Activated CD8-positive, alpha-beta memory T cell treated with anti-CD3 and anti-CD28 coated beads for 1 hour (primary cell): ENCODE measurements at regions not wholly inside any gene's neighbourhood (a gene's known extent, or its start where the extent isn't known, plus 50 kb on each side); places are given as distances from the start of the nearest gene placed in this dataset.
"Not testable (repeated sequence)": the region's sequence is repeated elsewhere in the genome, so short reads cannot be mapped to it uniquely, and the experiment has no call there.

Experiments
- DNase-seq, 2 donors: peaks; one replicate each; pipeline ENCODE4 v3.0.0-alpha.2; 2020; ENCODE audit warnings: low read depth in 1 of 2; ENCODE audit errors: extremely low read depth in 1 of 2

DNA sequence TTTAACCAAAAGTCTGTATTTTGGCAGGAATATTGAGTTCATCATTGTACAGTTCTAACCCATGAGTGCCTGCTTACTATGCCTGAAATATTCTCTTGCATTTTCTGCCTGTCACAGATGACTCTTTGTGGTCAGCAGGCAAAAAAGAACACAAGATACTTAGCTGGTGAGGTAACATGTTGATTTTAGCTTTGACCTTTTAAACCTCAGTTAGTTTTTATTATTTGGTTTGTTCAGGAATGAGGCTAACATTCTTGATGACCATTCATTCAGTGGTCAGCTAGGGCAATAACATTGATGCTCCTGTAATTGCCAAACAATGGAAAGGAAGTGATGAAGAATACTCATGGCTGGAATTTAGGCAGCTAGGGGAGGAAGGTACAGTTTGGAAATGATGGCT is 491.2 kb downstream of the PIK3C3 start:
- no peak for DNase-seq

DNA sequence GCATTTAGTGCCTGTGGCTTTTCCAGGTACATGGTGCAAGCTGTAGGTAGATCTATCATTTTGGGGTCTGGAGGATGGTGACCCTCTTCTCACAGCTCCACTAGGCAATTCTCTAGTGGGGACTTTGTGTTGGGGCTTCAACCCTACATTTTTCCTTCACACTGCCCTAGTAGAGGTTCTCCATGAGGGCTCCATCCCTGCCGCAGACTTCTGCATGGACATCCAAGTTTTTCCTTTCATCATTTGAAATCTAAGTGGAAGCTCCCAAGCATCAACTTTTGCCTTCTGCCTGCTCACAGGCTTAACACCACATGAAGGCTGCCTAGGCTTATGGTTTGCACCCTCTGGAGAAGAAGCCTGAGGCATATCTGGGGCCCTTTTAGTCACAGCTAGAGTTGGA is 492.7 kb downstream of the PIK3C3 start:
- DNase-seq: no peak

DNA sequence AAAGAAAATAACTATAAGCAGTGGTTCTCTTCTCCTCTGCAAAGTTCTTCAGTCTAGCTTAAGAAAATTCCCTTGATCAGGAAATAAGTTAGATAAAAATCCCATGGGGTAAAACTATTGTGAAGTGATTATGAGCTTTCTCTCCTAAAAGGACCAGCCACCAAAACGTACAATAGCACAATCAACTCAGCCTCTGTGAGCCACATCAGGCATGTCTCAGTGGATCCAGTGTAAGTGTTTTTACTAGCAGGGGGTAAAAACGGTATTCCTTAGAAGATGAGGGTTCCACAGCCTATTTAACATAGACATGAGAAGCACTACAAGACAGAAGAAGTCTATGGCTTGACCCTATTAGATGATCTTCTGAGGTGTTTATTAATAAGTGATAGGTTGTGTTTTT is 503.2 kb downstream of the PIK3C3 start:
- DNase-seq: no peak

DNA sequence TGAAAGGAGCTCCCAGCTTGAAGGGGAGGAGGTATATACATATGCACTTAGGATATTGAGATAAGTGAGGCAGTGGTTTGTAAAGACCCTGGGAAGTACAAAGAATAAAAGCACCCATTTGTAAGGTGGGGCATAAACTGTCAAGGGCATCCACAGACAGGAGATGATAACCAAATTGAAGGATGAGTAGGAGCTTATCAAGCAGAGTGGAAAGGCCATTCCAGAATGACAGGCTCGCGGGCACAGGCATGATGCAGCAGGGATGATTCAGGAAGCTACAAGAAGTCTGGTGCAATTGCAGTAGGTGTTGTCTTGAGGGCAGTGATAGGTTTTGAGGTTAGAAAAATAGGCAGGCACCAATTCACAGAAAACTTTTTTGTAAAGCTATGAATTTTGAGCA is 504.8 kb downstream of the PIK3C3 start:
- DNase-seq: no peak

- DNase-seq: no peak
Observed at GRCh38 chr18:42471885-42472284, 516.9 kb downstream of the PIK3C3 start.

- DNase-seq: no peak
Observed at GRCh38 chr18:42473611-42474010, 518.6 kb downstream of the PIK3C3 start.

DNA sequence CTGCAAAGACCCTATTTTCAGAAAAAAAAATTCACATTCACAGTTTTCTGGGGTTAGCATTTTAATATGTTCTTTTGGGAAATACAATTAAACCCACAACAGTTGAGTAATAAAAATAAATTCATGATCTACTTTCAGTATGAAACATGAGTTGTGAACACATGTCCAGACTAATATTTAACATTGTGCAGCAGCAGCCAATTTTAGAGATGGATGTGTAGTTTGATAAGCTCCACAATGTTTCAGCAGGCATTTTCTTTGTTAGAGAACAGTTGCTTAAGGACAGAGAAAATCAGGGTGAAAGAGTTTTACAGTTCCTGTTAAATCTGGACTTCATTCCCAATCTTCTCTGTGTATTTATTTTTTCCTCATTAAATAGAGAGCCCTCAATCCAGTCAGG is 519.5 kb downstream of the PIK3C3 start:
- no peak for DNase-seq

- no peak for DNase-seq
Observed at GRCh38 chr18:42475157-42475556, 520.1 kb downstream of the PIK3C3 start.

DNA sequence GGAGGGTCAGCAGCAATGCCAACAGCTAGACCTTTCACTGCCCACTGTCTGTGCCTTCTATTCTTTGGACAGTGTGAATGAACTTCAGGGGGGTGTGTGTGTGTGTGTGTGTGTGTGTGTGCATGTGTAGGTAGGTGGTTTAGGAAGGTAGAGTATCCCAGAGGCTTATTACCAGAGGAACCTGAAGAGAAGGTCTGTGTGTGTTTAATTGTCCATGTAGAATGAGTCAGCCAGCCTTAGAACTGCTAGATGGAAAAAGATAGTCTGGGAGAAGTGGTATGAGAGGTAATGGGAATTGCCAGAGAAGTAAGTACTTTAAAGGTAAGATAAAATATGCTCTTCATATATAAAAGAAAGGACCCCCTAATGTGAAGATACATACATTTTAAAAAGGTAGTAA is 522.2 kb downstream of the PIK3C3 start:
- no peak for DNase-seq

- DNase-seq: no peak
Observed at GRCh38 chr18:42480441-42480840, 525.4 kb downstream of the PIK3C3 start.

GRCh38 chr18:42484648-42485047 is 529.6 kb downstream of the PIK3C3 start:
- DNase-seq: no peak

GRCh38 chr18:42486271-42486670 is 531.2 kb downstream of the PIK3C3 start:
- no peak for DNase-seq

DNA sequence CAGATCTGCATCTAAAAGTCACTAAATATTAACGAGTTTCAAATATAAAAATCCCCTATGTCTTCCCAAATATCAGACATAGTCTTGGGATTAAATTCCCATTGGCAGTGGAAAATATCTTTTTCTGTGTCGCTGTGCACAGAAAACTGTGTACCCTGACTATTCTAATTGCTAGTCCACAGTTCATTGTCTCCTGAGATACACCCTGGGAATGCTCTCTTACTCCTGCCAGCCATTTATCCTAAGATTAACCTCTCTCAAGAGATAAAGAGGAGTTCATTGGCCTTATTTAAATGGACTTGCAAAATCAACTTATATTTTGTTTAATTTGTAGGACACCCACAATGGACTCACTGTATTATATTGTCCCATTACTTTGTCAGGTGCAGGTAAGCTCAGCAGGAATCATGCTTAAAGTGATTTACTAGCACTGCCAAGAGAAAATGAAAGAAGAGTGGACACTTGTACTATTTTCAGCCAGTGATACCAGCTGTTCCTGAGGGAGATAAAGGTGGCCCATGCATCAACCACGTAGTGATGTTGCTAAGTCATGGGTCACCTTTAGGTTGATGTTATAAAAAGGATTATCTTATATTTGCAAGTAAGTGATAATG is 553.8 kb downstream of the PIK3C3 start:
- no peak for DNase-seq

DNA sequence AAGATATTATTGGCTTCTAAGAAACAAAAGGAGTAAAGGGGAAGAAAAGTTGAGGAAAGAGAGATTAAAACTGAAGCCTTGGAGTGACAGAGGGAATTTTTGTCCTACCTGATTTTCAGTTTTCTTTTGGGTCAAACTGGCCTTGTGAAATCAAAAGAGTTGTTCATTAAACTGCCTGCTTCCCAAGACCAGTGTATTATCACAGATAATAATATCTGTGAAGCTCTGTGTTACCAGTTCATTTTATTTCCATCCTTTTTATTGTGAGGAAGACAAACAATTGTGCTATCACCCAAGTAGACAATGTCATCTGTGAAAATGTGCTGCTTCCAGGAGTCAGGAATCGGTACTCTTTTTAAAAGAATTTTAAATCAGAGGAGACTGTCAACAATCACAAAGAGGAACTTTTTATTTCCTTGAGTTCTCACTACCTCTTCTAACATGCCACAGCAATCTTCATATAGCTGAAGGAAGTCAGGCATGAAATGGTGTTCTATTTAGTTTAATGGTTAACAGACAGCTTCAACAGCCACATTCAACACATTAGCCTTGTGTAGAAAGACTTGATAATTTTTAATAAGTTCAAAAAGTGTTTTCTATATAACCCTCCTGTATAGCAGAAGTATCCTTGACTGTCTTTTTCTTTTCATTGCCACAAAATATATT is 554.8 kb downstream of the PIK3C3 start:
- DNase-seq: no peak

DNA sequence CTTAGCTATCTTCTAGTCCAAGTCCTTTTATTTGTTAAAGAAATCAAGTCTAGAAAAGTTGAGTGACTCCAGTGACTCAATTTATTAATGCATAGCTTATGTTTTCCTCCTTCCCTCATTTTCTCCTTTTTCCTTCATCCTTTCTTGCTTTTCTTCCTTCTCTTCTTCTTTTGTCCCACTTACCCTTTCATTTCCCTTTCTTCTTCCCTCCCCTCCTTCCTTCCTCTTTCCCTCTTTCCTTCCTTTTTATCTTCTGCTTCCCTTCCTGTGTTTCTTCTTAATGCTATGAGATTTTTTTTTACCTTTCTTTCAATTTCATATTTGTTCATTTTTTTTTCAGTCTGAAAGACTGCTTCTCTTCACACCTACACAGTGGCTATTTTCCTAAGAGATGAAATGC is 555.5 kb downstream of the PIK3C3 start:
- no peak for DNase-seq

DNA sequence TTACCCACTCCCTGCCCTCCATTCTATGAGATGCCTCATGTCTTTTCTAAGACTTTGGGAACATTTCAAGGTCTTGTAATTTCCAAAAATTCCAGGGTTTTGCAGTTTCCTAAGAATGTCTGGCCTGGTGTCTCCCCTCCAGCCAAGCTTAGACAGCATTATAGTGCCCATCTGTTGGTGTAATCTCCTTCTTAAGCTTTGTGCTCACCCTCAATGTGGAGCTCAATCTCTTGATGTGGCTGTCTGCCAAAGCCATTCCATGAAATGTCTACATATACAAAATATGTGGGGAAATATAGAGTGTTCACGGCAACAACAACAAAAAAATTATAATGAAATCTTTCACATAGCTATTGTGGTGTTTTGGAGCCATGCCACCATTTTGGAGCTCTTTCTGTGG is 558.4 kb downstream of the PIK3C3 start:
- DNase-seq: no peak

- DNase-seq: no peak
Observed at GRCh38 chr18:42514512-42514911, 559.5 kb downstream of the PIK3C3 start.

DNA sequence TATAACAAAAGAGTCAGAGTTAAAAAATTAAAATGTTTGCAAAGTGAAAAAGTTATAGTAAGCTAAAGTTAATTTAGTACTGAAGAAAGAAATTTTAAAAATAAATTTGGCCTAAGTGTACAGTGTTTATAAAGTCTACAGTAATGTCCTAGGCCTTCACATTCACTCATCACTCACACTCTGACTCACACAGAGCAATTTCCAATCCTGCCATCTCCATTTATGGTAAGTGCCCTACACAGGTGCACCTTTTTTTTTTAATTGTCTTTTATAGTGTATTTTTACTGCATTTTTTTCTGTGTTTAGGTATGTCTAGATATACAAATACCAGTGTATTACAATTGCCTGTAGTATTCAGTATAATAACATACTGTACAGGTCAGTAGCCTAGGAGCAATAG is 562.9 kb downstream of the PIK3C3 start:
- no peak for DNase-seq

- DNase-seq: not testable (repeated sequence)
Observed at GRCh38 chr18:42518331-42518730, 563.3 kb downstream of the PIK3C3 start.

- DNase-seq: no peak
Observed at GRCh38 chr18:42520138-42520537, 565.1 kb downstream of the PIK3C3 start.

DNA sequence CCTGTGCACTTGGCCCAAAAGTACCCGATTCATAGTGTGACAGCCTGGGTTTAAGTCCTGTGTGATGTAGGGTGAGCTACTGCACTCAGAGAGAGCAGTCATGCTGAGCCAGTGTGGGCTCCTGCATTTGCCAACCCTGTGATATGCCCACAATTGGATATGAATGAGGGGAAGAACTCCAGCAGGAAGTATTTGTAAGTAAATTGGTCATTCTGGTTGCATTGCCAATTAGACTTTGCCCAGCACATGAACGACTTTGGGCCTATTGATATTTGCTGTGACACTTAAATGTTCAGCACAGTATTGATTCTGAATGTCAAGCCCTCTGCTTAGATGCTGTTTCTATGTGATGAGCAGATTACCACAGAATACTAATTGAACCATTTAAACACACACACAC is 570.9 kb downstream of the PIK3C3 start:
- DNase-seq: no peak

DNA sequence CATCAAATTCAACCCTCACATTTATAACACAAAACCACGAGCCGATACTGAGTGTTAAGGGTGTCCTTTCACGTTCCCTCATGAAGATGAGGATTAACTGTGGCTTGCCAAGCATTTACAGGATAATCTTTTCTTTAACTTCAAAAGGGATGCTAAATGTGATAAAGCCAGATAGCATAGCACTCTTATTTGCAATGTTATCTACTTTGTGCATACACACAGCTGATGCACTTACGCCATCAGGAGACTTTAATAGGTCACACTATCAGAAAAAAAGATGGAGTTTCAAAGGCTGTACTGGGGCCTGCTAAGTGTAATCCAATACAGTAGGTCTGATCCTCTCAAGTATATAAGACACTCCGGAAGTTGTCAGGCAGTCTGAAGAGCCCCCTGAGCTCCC is 572.7 kb downstream of the PIK3C3 start:
- no peak for DNase-seq

- DNase-seq: no peak
Observed at GRCh38 chr18:42530276-42530675, 575.2 kb downstream of the PIK3C3 start.
